ENCODE measurements at regions not wholly inside any gene's neighbourhood (a gene's known extent, or its start where the extent isn't known, plus 50 kb on each side); places are given as distances from the start of the nearest gene placed in this dataset.
"Not testable (repeated sequence)": the region's sequence is repeated elsewhere in the genome, so short reads cannot be mapped to it uniquely, and the experiment has no call there.

- Histone ChIP-seq H2AFZ (ENCODE audit: insufficient read depth, low read depth, low read length, poor library complexity, severe bottlenecking) (no peak overlapping the region), H3K4me2 (replicated peaks; ENCODE audit: low read depth, low read length, poor library complexity, severe bottlenecking) (no peak overlapping the region), H3K9ac (ENCODE audit: low read length) (no peak overlapping the region), H3K79me2 (ENCODE audit: control insufficient read depth, insufficient read depth, low read length) (no peaks in the 10 kb centered on the region), H3K4me3 (ENCODE audit: control extremely low read depth in 1 of 5, extremely low read depth in 1 of 5, insufficient read depth in 1 of 5, low read depth in 2 of 5, low read length in 4 of 5) (no peak overlapping the region), H3K4me1 (ENCODE audit: control insufficient read depth in 2 of 2, insufficient read depth in 2 of 2, low read length in 2 of 2) (no peaks in the 10 kb centered on the region), H3K27ac (ENCODE audit: low read length in 2 of 2) (no peak overlapping the region), H4K20me1 (ENCODE audit: control insufficient read depth, insufficient read depth, low read length, poor library complexity, severe bottlenecking) (no peaks in the 10 kb centered on the region), H3K27me3 (replicated peaks in 1 of 4; ENCODE audit: control extremely low read depth in 1 of 4, control insufficient read depth in 3 of 4, insufficient read depth in 4 of 4, low read length in 3 of 4) (peaks cover 0 to 4% (median 0%) of the 10 kb centered on the region in 4 experiments), H3K9me3 (ENCODE audit: control extremely low read depth in 1 of 3, control insufficient read depth in 2 of 3, insufficient read depth in 1 of 3, low read length in 2 of 3) (peaks cover 0 to 12% (median 0%) of the 10 kb centered on the region in 3 donors), H3K36me3 (replicated peaks in 1 of 2; ENCODE audit: control extremely low read depth in 1 of 2, control insufficient read depth in 1 of 2, extremely low read depth in 1 of 2, insufficient read depth in 2 of 2, low read length in 1 of 2) (no peaks in the 10 kb centered on the region)
- Mint-ChIP-seq H3K4me1 (no peaks in the 10 kb centered on the region), H3K27ac (no peak overlapping the region), H3K27me3 (peaks cover 2% of the 10 kb centered on the region), H3K9me3 (ENCODE audit: insufficient read depth) (peaks cover 2% of the 10 kb centered on the region), H3K4me3 (no peak overlapping the region)
- ATAC-seq (ENCODE audit: low read depth) (no peak), DNase-seq (no peak)
- ChIA-PET CTCF (no interaction called here), POLR2A (no interaction called here)
- WGBS (ENCODE audit: insufficient coverage): 81% methylated on average over 3 of the region's 4 CpGs
- intact Hi-C loops (cut with micrococcal nuclease): no loop called here
- TF ChIP-seq EZH2 (IDR thresholded peaks at IDR 0.05; ENCODE audit: borderline replicate concordance, insufficient read depth, low read depth, low read length, poor library complexity, severe bottlenecking): no peak
- TF ChIP-seq CTCF (IDR thresholded peaks at IDR 0.05): no peak
Observed at GRCh38 chr1:213623862-213624261, 363.9 kb upstream of the PROX1 start.

GRCh38 chr1:213636778-213637177 is 351.0 kb upstream of the PROX1 start:
- H3K27ac Mint-ChIP-seq; H3K9me3 Mint-ChIP-seq (ENCODE audit: insufficient read depth); H3K9me3 ChIP-seq (ENCODE audit: control extremely low read depth in 1 of 3, control insufficient read depth in 2 of 3, insufficient read depth in 1 of 3, low read length in 2 of 3); H3K4me1 ChIP-seq (ENCODE audit: control insufficient read depth in 2 of 2, insufficient read depth in 2 of 2, low read length in 2 of 2); H3K4me3 Mint-ChIP-seq; H3K27me3 ChIP-seq (replicated peaks in 1 of 4; ENCODE audit: control extremely low read depth in 1 of 4, control insufficient read depth in 3 of 4, insufficient read depth in 4 of 4, low read length in 3 of 4); H2AFZ ChIP-seq (ENCODE audit: insufficient read depth, low read depth, low read length, poor library complexity, severe bottlenecking); H4K20me1 ChIP-seq (ENCODE audit: control insufficient read depth, insufficient read depth, low read length, poor library complexity, severe bottlenecking); H3K4me3 ChIP-seq (ENCODE audit: control extremely low read depth in 1 of 5, extremely low read depth in 1 of 5, insufficient read depth in 1 of 5, low read depth in 2 of 5, low read length in 4 of 5); H3K4me2 ChIP-seq (replicated peaks; ENCODE audit: low read depth, low read length, poor library complexity, severe bottlenecking); ATAC-seq (ENCODE audit: low read depth); H3K36me3 ChIP-seq (replicated peaks in 1 of 2; ENCODE audit: control extremely low read depth in 1 of 2, control insufficient read depth in 1 of 2, extremely low read depth in 1 of 2, insufficient read depth in 2 of 2, low read length in 1 of 2); H3K79me2 ChIP-seq (ENCODE audit: control insufficient read depth, insufficient read depth, low read length); DNase-seq; H3K9ac ChIP-seq (ENCODE audit: low read length); H3K27me3 Mint-ChIP-seq; POLR2A ChIA-PET; intact Hi-C loops (cut with micrococcal nuclease); H3K4me1 Mint-ChIP-seq; H3K27ac ChIP-seq (ENCODE audit: low read length in 2 of 2): not testable (repeated sequence)
- CTCF ChIA-PET: interaction anchor here (0.6 kb wide), 1 partner anchor 23 kb away, joined by 3 read pairs; no protein-coding TSS in a partner anchor

Data from B cell (primary cell).